ENCODE measurements at regions not wholly inside any gene's neighbourhood (a gene's known extent, or its start where the extent isn't known, plus 50 kb on each side); places are given as distances from the start of the nearest gene placed in this dataset.

GRCh38 chr1:228850141-228851100, 115.1 kb downstream of the RHOU start:
- no peak for ATAC-seq
- Histone ChIP-seq H3K27ac (no peak overlapping the region), H3K4me1 (no peaks in the 10 kb centered on the region), H3K4me3 (no peak overlapping the region), H3K27me3 (no peaks in the 10 kb centered on the region), H3K9me3 (no peaks in the 10 kb centered on the region), H3K36me3 (no peaks in the 10 kb centered on the region)
- no peak for TF ChIP-seq POLR2AphosphoS5 (IDR thresholded peaks at IDR 0.05)
- TF ChIP-seq POLR2A (IDR thresholded peaks at IDR 0.05) = no peak
- no peak for TF ChIP-seq EP300 (IDR thresholded peaks at IDR 0.05)
- WGBS, 2 donors (ENCODE audit: low coverage in 1 of 2) = 68 to 81% methylated on average over 6 to 7 of the region's 11 CpGs

- H3K4me1 ChIP-seq = no peaks in the 10 kb centered on the region
- no peaks in the 10 kb centered on the region for H3K9me3 ChIP-seq
- ATAC-seq = no peak
- WGBS, 2 donors (ENCODE audit: low coverage in 1 of 2) = 88 to 100% methylated on average over 2 to 5 of the region's 5 CpGs
- no peak for TF ChIP-seq POLR2A (IDR thresholded peaks at IDR 0.05)
- no peak for TF ChIP-seq CTCF (IDR thresholded peaks at IDR 0.05)
- TF ChIP-seq POLR2AphosphoS5 (IDR thresholded peaks at IDR 0.05) = no peak
- TF ChIP-seq EP300 (IDR thresholded peaks at IDR 0.05) = no peak
- no peaks in the 10 kb centered on the region for H3K36me3 ChIP-seq
- no peak overlapping the region for H3K27ac ChIP-seq
- H3K4me3 ChIP-seq = no peak overlapping the region
- no peaks in the 10 kb centered on the region for H3K27me3 ChIP-seq
Measured at GRCh38 chr1:228851193-228851592, 115.9 kb downstream of the RHOU start.

GRCh38 chr1:228851618-228852017, 116.3 kb downstream of the RHOU start:
- H3K27ac ChIP-seq = no peak overlapping the region
- no peak for TF ChIP-seq EP300 (IDR thresholded peaks at IDR 0.05)
- no peak for TF ChIP-seq POLR2AphosphoS5 (IDR thresholded peaks at IDR 0.05)
- TF ChIP-seq CTCF (IDR thresholded peaks at IDR 0.05) = no peak
- no peak for TF ChIP-seq POLR2A (IDR thresholded peaks at IDR 0.05)
- no peaks in the 10 kb centered on the region for H3K4me1 ChIP-seq
- no peak for ATAC-seq
- no peaks in the 10 kb centered on the region for H3K36me3 ChIP-seq
- H3K27me3 ChIP-seq = no peaks in the 10 kb centered on the region
- WGBS, 2 donors (ENCODE audit: low coverage in 1 of 2) = 56 to 87% methylated on average over 4 of the region's 6 CpGs
- no peaks in the 10 kb centered on the region for H3K9me3 ChIP-seq
- H3K4me3 ChIP-seq = no peak overlapping the region

GRCh38 chr1:228852024-228852423, 116.7 kb downstream of the RHOU start:
- no peaks in the 10 kb centered on the region for H3K4me1 ChIP-seq
- no peak overlapping the region for H3K27ac ChIP-seq
- ATAC-seq = no peak
- H3K4me3 ChIP-seq = no peak overlapping the region
- no peaks in the 10 kb centered on the region for H3K36me3 ChIP-seq
- TF ChIP-seq CTCF (IDR thresholded peaks at IDR 0.05) (no peak), POLR2AphosphoS5 (IDR thresholded peaks at IDR 0.05) (no peak), POLR2A (IDR thresholded peaks at IDR 0.05) (no peak), EP300 (IDR thresholded peaks at IDR 0.05) (no peak)
- H3K9me3 ChIP-seq = no peaks in the 10 kb centered on the region
- no peaks in the 10 kb centered on the region for H3K27me3 ChIP-seq
- 61% methylated on average over 3 of the region's 4 CpGs; no CpG with 5 or more reads in 1 of the 2 donors for WGBS, 2 donors (ENCODE audit: low coverage in 1 of 2)

- Histone ChIP-seq H3K27ac (no peak overlapping the region), H3K27me3 (no peaks in the 10 kb centered on the region), H3K36me3 (no peaks in the 10 kb centered on the region), H3K4me1 (no peaks in the 10 kb centered on the region), H3K9me3 (no peaks in the 10 kb centered on the region), H3K4me3 (no peak overlapping the region)
- 100% methylated on average over 1 to 2 of the region's 3 CpGs for WGBS, 2 donors (ENCODE audit: low coverage in 1 of 2)
- ATAC-seq = no peak
- TF ChIP-seq EP300 (IDR thresholded peaks at IDR 0.05) = no peak
- TF ChIP-seq POLR2AphosphoS5 (IDR thresholded peaks at IDR 0.05) = no peak
- TF ChIP-seq CTCF (IDR thresholded peaks at IDR 0.05) = no peak
Measured at GRCh38 chr1:228852511-228853088, 117.3 kb downstream of the RHOU start.
